GM19043 (cell line): ENCODE measurements at regions not wholly inside any gene's neighbourhood (a gene's known extent, or its start where the extent isn't known, plus 50 kb on each side); places are given as distances from the start of the nearest gene placed in this dataset.

ENCODE experiments used
- ATAC-seq: cut with Tn5 transposase; IDR thresholded peaks from one replicate; pipeline ENCODE4 v1.9.1; 2021; ENCODE audit warnings: low read depth; ENCODE audit not compliant: unreplicated experiment

DNA sequence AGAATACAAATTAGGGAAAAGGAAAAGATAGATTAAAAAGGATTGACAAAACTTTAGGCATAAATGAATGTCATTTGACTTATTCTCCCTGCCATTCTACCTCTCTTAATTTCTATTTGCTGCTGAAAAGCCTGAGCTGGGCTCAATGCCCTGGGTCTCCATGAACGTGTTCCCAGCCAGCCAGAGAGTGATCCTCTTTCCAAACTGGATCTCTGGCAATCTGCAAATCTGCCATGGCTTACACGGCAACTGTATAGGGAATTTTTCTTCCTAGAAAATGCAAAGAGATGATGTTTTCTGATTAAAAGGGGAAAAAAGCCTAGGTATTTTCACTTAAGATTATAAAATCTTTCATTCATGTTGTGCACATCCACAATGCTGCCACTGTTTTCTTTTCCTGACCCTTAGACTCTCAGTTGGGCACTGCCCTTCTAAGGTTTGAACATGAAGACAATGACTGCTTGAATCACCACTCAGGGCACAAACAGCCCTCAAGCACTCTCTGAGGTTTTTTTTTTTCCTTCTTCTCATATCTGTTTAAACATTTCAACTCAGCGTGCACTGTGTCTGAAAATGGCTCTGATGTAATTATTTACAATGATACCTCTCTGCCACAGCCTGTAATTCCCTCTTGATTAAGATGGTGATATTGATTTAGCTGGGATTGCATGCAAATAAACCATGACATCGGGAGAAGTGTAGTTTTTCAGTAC, 60.3 kb downstream of the DACT1 start:
- no peak for ATAC-seq

DNA sequence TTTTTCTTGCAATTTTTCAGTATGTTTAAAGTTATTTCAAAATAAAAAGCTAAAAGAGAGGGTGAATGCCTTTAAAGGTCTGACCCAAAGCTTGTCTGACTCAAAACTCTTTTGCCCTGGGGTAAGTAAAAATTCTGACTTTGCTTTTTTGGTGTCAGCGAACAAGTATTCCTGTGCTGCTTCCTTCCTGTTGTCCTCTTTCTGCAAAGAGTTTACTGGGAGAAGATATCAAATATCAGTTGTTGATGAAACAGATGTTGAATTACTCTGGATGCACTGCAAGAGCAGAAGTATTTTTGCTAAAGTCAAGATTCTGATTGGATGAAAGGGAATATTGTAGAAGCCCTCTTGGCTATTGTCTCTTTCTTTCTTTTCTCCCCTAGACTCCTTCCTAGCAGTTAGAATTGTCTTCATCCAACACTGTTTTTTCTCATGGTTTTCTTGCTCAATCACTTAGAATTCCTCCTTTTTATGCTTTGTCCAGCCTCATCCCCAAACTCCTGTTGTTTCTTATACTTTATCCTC, 62.0 kb downstream of the DACT1 start:
- ATAC-seq, result no peak

DNA sequence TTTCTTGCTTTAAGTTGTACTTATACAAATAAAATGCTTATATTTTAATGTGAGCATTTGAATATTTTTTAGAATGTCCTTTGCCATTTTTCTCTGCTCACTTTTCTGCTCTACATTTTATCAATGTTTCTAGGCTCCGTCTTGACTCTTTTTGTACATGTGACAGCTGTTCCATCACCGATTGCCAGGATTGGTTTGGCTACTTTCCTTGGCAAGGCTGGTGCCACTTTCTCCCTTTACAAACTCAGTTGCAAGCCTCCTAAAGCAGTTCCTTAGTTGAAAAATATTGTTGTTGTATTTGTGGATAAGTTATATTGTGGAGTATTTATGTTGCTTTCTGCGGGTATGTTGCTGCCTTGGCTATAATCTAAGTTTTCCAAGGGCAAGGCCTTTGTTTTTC, 63.4 kb downstream of the DACT1 start:
- no peak for ATAC-seq

DNA sequence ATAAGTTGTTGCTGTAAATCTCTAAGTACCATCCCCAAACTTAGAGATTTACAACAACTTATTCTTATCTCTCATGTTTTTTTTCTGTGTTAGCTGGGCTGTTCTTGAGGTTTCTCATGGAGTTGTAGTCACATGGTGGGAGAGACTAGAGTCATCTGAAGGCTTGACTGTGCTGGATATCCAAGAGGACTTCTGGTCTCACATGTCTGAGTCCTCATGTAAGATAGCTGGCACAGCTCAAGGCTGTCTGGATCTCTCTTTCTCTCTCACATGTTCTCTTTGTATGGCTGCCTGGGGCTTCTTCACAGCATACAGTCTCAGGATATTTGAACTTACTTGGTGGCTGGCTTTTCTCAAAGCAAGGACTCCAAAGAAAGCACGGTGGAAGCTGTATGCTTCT, 63.8 kb downstream of the DACT1 start:
- no peak for ATAC-seq

DNA sequence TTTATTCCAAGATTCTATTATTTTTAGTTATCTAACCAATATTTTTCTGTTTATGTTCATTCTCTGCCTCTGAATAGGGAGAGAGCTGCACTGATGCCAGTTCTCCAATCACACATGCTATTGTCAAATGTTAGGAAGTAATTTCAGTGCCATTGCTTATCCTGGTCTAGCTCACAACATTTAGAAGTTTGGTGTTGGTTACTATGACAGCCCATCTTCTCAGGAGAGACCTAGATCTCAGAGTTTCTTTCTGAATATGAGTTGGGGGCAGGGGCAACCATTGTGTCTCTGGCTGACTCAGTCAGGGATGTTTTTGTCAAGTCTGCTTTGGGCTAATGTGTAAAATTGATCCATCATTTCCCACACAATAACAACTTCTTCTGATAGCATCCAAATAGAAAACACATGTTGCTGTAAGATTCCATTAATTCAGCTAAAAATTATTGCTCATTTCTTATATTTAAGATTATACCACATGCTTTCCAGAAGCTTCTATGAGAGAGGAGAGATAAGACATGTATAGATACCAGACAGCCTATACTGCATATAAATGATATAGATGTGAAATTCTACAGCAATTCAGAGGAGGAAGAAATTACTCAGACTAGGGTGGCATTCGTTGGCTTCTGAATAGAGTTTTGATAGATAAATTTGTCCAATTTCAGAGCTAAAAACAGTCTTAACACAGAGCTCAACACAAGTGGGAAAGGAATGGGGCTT, 64.8 kb downstream of the DACT1 start:
- no peak for ATAC-seq

DNA sequence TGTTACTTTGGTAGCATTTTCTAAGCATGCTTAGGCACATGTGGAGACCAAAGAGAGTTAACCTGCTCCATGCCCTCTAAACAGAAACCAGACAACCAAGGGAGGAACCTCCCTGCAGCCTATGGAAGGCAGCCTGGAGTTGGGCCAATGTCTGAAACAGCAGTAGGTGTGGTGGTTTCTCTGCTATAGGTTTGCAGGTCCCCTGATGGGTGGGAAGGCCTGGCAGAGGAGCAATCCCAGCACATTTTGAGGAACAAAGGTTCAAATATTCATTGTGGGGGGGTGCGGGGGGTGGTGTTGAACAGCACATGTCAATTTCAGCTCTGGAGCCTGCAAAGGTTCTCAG, 65.4 kb downstream of the DACT1 start:
- ATAC-seq, result no peak

DNA sequence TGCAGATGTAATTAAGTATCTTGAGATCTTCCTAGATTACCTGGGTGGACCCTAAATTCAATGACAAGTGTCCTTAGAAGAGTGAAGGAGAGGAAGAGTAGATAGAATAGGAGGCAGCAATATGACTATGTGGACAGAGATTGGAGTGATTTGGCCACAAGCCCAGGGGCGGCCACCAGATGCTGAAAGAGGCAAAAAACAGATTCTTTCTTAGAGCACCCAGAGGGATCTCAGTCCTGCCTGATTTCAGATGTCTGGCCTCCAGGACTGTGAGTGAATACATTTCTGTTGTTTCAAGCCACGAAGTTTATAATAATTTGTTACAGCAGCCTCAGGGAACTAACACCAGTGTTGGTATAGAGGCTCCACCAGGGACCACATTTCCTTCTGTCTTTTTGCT, 67.3 kb downstream of the DACT1 start:
- ATAC-seq, result no peak

DNA sequence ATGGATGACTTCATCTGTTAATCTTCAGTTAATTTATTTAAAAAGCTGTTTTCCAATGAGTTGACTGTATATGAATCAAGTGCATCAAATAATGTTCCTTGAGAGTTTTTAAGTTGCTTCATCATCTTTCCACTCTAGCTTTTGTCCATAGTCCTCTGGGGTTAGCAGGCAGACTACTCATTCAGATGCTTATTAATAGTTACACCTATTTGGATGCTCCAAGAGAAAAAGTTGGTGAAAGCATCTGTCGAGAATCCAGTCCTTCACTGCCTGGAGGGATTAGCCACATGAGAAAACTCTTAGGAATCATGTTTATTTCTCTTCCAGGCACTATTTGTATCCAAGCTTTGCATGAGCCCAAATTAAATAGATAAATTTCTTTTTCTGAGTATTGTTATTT, 70.2 kb downstream of the DACT1 start:
- ATAC-seq, result no peak

DNA sequence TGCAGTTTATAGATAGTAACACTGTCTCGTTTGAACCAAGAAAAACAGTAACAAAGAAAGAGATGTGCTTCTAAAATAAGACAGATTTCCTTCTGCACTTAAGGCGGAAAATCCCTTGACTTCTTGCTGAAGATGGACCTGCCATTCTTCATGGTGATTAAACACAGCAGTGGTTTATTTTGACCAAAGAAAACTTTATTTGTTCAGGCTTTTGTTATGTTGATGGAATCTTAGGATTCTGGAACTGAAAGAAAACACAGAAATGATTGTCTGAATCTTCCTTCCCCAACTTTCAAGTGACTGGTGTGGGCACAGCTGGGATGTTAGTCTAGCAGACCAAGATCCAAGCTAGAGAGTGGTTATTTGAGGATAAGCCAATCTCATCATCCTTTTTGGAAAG, 72.2 kb downstream of the DACT1 start:
- no peak for ATAC-seq

DNA sequence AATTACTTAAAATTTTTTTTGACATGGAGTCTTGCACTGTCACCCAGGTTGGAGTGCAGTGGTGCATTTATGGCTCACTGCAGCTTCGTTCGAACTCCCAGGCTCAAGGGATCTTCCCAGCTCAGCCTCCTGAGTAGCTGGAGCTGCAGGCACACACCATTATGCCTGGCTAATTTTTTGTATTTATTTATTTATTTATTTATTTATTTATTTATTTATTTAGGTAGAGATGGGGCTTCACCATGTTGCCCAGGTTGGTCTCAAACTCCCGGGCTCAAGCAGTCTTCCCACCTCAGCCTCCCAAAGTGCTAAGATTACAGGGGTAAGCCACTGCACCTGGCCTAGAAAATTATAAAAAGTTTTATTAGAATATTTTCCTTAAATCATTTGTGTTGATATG, 73.6 kb downstream of the DACT1 start:
- no peak for ATAC-seq

DNA sequence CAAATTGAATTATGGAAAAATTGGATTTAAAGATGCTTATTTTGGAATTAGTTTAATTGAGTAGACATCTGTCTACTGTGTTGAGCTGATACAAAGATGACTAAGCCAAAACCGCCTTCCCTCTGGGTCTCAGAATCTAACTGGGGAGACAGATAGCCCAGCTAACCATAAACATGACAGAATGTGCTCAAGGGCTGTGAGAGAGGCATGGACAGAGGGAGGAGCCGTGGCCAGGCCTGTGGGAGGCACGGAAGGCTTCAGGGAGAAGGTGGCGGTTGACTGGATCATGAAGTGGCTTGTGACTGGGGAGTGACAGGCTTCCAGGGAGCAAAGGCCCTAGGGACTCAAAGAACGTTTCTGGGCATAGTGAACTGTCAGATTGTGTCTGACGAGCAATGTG, 74.6 kb downstream of the DACT1 start:
- no peak for ATAC-seq

DNA sequence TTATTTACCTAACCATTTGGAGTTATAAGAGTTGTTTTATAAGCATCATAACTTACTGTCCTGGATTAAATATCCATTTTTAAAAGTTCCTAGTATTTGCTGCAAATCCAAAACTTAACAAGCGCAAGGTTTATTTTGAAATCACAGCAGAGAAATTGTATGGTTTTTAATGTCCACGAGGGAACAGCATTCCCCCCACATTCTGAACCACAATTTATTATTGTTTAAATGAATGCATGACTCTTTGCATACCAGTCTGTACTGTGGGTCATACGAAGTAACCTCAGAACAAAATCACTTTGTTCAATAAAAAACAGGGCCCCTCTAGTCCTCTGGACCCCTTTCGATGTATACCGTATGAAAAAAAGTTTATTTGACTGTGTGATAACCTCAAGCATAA, 75.9 kb downstream of the DACT1 start:
- no peak for ATAC-seq

DNA sequence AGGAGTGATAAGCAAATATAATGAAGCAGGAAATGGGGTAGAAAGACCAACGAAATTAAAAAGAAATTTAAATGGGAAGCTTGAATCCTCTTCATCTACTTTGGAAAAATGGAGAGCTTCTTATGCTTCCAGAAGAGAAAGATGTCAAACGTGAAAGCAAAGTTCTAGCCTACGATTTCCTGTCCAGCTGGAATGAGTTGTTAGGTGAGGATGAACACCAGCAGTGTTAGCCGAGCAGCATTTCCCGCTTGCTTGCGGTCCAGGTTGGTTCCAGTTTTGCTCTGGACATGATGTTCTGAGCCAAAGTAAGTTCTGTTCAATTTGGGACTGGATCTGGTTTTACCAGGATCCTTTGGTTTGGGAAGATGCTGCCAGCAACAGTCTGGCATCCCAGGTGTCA, 78.9 kb downstream of the DACT1 start:
- ATAC-seq, result no peak

DNA sequence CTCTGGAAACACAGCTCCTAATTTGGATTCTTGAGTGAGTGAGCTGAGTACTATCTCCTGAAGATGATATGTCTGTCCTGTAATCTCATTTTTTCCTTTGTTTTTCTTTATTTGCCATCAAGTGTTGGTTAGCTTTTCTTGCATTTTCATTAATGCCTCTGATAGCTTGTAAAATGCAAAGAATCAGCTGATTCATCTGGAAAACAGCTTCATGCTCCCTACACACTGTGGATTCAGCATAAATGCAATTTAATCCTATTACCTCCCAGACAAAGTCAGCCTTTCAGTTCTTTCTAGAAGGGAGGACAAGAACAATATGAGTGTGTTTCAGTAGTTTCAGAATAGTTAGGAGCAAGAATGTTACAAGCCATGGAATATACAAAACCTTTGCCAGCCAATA, 79.4 kb downstream of the DACT1 start:
- no peak for ATAC-seq

DNA sequence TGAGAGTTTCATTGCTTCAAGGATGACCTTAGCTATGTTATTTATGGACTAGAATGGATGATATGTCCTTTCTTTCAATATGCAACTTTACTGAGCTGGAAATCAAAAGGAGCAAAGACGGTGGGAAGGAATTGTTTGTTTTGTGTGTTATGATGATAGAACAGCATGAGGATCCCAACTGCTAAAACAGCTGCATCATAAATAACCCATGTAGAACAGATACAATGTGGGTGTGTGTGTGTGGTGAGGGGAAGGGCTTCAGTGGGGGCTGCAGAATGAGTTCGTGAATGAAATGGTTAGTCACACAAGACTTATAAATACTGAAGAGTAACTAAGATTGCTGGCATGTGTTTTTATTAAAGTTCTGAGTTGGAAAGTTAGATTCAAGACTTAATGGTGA, 80.1 kb downstream of the DACT1 start:
- no peak for ATAC-seq

DNA sequence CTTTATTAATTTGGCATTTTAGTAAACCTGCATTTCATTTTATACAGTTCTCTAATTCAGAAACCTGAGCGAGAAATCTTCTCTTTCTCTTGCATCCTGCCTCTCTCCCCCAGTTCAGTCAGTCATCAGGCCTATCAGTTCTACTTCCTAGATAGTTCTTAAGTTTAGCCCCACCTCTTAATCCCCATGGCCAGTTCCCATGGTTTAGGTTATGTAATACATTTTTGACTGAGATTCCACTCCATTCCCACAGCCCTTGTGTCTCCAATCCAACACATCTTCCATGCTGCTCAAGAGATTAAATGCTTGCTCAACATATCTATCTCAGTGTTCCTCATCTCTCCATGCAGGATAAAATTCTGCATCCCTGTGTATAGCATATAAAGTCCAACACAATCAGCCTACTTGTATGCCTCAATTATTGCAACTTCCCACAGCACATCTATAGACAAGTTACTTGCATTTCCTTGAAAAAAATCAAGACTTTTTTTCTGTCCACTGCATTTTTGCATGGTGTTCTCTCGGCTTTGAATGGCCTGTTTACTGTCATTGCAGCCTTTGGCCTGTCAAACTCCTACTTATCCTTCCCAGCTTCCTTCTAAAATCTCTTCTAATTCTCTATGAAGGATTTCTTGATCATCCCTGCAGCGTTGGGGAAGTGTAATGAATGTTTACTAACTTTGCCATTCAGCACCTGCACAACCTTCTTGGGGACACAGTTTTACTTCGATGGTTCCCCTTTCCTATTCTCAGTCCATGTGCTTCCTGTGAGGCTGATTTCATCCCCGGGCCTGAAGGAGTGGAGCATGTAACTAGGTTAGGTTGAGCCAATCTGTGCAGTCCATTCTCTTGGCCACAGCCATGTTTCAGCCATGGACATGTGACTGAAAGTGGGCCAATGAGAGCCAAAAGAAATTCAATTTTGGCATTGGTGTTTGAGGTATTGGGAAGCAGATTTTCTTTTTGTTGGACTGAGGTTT, 80.8 kb downstream of the DACT1 start:
- ATAC-seq, result no peak

DNA sequence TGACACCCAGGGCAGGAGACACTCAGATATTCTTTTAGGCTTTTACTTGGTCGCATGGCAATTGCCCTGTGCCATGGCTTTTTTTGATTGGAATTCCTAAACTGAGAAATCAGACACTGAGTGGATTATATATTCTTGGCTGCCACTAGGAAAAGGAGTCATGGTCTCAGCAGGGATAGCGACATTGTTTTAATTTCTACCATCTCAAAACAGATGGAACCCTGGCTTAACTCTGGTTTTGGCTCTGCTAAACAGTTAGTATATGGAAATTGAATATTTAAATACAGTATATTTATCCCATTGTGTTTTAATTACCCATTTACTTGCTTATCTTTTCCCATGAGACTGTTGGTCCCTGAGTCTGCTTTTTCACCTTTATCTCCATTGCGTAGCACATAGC, 84.0 kb downstream of the DACT1 start:
- no peak for ATAC-seq

DNA sequence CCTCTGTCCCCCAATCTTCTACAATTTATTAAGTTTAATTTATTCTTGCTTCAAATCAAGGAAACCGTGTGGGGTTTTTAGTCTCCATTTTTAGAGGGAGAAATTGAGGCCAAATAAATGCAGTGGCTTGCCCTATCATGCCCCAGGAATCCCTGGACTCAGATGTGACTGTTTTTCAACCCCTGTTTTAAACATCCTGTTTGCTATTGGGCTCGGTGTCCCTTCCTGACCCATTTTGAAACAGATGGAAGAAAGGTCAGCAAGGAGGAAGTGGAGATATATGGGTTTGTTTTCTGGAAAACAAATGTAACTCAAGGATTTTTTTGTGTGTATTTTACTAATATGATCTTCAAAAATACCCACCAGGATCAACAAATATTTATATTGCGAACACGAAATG, 84.7 kb downstream of the DACT1 start:
- ATAC-seq, result no peak

DNA sequence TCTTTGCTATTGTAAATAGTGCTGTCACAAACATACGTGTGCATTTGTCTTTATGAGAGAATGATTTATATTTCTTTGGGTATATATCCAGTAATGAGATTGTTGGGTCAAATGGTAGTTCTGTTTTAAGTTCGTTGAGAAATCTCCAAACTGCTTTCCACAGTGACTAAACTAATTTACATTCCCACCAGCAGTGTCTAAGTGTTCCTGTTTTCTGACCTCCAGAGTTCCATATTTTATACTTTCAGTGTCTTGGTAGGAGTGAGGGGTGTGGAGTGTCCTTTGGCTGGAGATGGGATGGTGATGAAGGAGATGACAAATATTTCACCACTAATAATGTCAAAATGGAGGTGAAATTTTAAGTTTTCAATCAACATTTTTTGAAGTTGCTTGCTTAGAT, 86.4 kb downstream of the DACT1 start:
- ATAC-seq, result no peak

DNA sequence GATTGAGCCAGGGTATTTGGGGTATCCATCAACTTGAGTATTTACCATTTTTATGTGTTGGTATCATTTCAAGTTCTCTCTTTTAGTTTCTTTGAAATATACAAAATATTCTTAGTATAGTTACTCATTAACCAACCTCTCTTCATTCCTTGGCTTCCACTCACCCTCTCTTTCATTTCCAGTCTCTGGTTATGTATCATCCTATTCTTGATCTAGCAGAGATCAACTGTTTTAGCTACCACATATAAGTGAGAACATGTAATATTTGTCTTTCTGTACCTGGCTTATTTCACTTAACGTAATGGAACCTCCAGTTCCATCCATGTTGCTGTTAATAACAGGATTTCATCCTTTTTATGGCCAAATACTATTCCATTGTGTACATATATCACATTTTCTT, 86.9 kb downstream of the DACT1 start:
- ATAC-seq, result no peak

DNA sequence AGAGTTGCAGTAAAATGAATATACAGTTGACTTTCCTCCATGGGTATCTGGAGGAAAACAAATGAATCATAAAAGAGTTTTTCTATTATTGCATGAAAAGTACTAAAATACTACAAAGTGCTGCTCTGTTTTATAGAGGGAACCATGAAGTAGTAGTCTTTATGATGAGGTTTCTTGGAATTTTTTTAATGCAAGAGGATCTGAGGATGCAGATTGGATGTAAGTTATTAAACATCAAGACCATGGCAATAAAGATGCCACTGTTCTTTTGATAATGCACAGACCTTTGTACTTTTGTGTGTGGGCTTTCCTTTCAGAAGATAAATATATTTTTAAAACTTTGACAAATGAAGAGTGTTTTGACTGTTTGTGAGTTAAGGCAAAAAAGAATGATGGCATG, 87.5 kb downstream of the DACT1 start:
- ATAC-seq, result no peak
